Kidney (tissue), 13 donors: ENCODE measurements at regions not wholly inside any gene's neighbourhood (a gene's known extent, or its start where the extent isn't known, plus 50 kb on each side); places are given as distances from the start of the nearest gene placed in this dataset.

ENCODE experiments used
- DNase-seq, 5 donors: peaks; one replicate each; pipeline ENCODE4 v3.0.0-alpha.2; 2013 to 2020
- FAIRE-seq: peaks from 2 replicates; lab custom pipeline; 2012; peaks lifted over from hg19 to GRCh38; lab: Jason Lieb, UNC
- H3K27ac ChIP-seq, 2 donors: one replicate each; pipeline ENCODE4 v1.7.0; 2013; ENCODE audit warnings: low read depth in 2 of 2, low read length in 2 of 2, inconsistent platforms in 1 of 2
- H3K27me3 ChIP-seq: one replicate; pipeline ENCODE4 v1.7.1; 2013; ENCODE audit warnings: low read length, inconsistent platforms; ENCODE audit not compliant: control insufficient read depth, insufficient read depth
- H3K36me3 ChIP-seq, 3 donors: one replicate each; pipeline versions ENCODE4 v1.7.0 to v1.7.1; 2013; ENCODE audit warnings: low read length in 3 of 3, control low read depth in 1 of 3, inconsistent platforms in 1 of 3; ENCODE audit not compliant: insufficient read depth in 3 of 3, control insufficient read depth in 2 of 3
- H3K4me1 ChIP-seq, 3 donors: one replicate each; pipeline versions ENCODE4 v1.7.0 to v1.7.1; 2013; ENCODE audit warnings: low read length in 3 of 3, inconsistent platforms in 1 of 3, low read depth in 1 of 3; ENCODE audit not compliant: control insufficient read depth in 2 of 3, insufficient read depth in 2 of 3
- H3K4me3 ChIP-seq, 3 donors: one replicate each; pipeline versions ENCODE4 v1.7.0 to v1.8.1; 2013; ENCODE audit warnings: low read length in 3 of 3, control low read depth in 1 of 3, inconsistent platforms in 1 of 3
- H3K9ac ChIP-seq, 3 donors: one replicate each; pipeline versions ENCODE4 v1.7.0 to v1.7.1; 2013; ENCODE audit warnings: low read length in 3 of 3, control low read depth in 1 of 3, inconsistent platforms in 1 of 3
- H3K9me3 ChIP-seq, 3 donors: one replicate each; pipeline versions ENCODE4 v1.7.0 to v1.7.1; 2013; ENCODE audit warnings: low read length in 3 of 3, control low read depth in 1 of 3, inconsistent platforms in 1 of 3; ENCODE audit not compliant: control insufficient read depth in 2 of 3, insufficient read depth in 1 of 3
- CTCF ChIP-seq: IDR thresholded peaks from 3 replicates; pipeline ENCODE4 v1.5.1; 2012; ENCODE audit warnings: mild to moderate bottlenecking, moderate library complexity, borderline replicate concordance; ENCODE audit not compliant: insufficient read depth; ENCODE audit errors: extremely low read depth
- intact Hi-C: fragments of 100-400 bp; cut with DNase I; formaldehyde crosslinking; loops from one replicate; pipeline ENCODE4 v1.11.1; 2022
- donor health status: control.
- donor health status: control.
- donor health status: control.
- donor health status: control.
- donor health status: control.
- donor health status: DM: yes; HTN: yes; CAD: no.
- donor health status: Normal renal cell carcinoma (clear cell type).

GRCh38 chr12:69064734-69065443 lies 131.9 kb upstream of the CPM start:
- no peak for TF ChIP-seq CTCF
- Histone ChIP-seq H3K4me3 (no peak overlapping the region), H3K36me3 (no peaks in the 10 kb centered on the region), H3K9me3 (no peaks in the 10 kb centered on the region), H3K9ac (no peak overlapping the region), H3K27ac (peak overlapping the region in 1 of 2 donors; percentile 18), H3K4me1 (peaks cover 4 to 19% (median 8%) of the 10 kb centered on the region in 3 donors), H3K27me3 (no peaks in the 10 kb centered on the region)
- no peak for DNase-seq
- intact Hi-C loops = no loop called here
- no peak for FAIRE-seq

GRCh38 chr12:69065775-69066174 lies 132.8 kb upstream of the CPM start:
- H3K27me3 ChIP-seq = no peaks in the 10 kb centered on the region
- intact Hi-C loops = no loop called here
- FAIRE-seq (no peak), DNase-seq (peak in 1 of 5 donors; percentile 22)
- no peak overlapping the region for H3K9ac ChIP-seq
- peaks cover 4 to 27% (median 8%) of the 10 kb centered on the region in 3 donors for H3K4me1 ChIP-seq
- no peak overlapping the region for H3K27ac ChIP-seq
- H3K4me3 ChIP-seq = no peak overlapping the region
- H3K36me3 ChIP-seq = no peaks in the 10 kb centered on the region
- TF ChIP-seq CTCF = no peak
- no peaks in the 10 kb centered on the region for H3K9me3 ChIP-seq

- Histone ChIP-seq H3K4me1 (peaks cover 4 to 27% (median 8%) of the 10 kb centered on the region in 3 donors), H3K9ac (no peak overlapping the region), H3K27me3 (no peaks in the 10 kb centered on the region), H3K27ac (peak overlapping the region; percentile 2 to 57), H3K4me3 (no peak overlapping the region), H3K36me3 (no peaks in the 10 kb centered on the region), H3K9me3 (no peaks in the 10 kb centered on the region)
- intact Hi-C loops = no loop called here
- peak in 4 of 5 donors; percentile 56 to 78 (median 70) for DNase-seq
- TF ChIP-seq CTCF = peak; percentile 17
- FAIRE-seq = no peak
Measured at GRCh38 chr12:69066492-69067373, 133.8 kb upstream of the CPM start.
